NT2/D1 (cell line): ENCODE measurements at regions not wholly inside any gene's neighbourhood (a gene's known extent, or its start where the extent isn't known, plus 50 kb on each side); places are given as distances from the start of the nearest gene placed in this dataset.
"Not testable (repeated sequence)": the region's sequence is repeated elsewhere in the genome, so short reads cannot be mapped to it uniquely, and the experiment has no call there.

ENCODE experiments used
- DNase-seq: peaks from one replicate; pipeline ENCODE4 v3.0.0-alpha.2; 2011; ENCODE audit warnings: low read depth, low spot score
- H3K27me3 ChIP-seq: 2 replicates; pipeline ENCODE4 v1.6.0; 2011; ENCODE audit warnings: mild to moderate bottlenecking; ENCODE audit not compliant: insufficient read length, insufficient read depth
- H3K36me3 ChIP-seq: 2 replicates; pipeline ENCODE4 v1.6.1; 2011; ENCODE audit warnings: mild to moderate bottlenecking, low read length, mixed read lengths; ENCODE audit not compliant: insufficient read depth, insufficient read length
- H3K4me1 ChIP-seq: 2 replicates; pipeline ENCODE4 v1.5.1; 2011; ENCODE audit not compliant: insufficient read depth, insufficient read length
- H3K4me3 ChIP-seq: 2 replicates; pipeline ENCODE4 v1.5.1; 2011; ENCODE audit warnings: low read depth; ENCODE audit not compliant: insufficient read length
- H3K9ac ChIP-seq: 2 replicates; pipeline ENCODE4 v1.6.0; 2011; ENCODE audit warnings: low read depth; ENCODE audit not compliant: insufficient read length
- H3K9me3 ChIP-seq: 2 replicates; pipeline ENCODE4 v1.5.1; 2011; ENCODE audit warnings: mild to moderate bottlenecking, low read length; ENCODE audit not compliant: insufficient read depth
- SUZ12 ChIP-seq: IDR thresholded peaks from 2 replicates; pipeline ENCODE4 v1.6.1; 2011; ENCODE audit not compliant: insufficient read length, insufficient read depth; ENCODE audit errors: extremely low read depth
- YY1 ChIP-seq: IDR thresholded peaks from 2 replicates; pipeline ENCODE4 v1.6.1; 2011; ENCODE audit not compliant: insufficient read length, insufficient read depth
- ZNF274 ChIP-seq: IDR thresholded peaks from 2 replicates; pipeline ENCODE4 v1.6.1; 2011; ENCODE audit warnings: mild to moderate bottlenecking, low read depth, low read length

GRCh38 chr5:110304176-110304575 is 422.3 kb downstream of the TMEM232 start:
- Histone ChIP-seq H3K27me3 (no peaks in the 10 kb centered on the region), H3K4me1 (no peaks in the 10 kb centered on the region), H3K9me3 (no peaks in the 10 kb centered on the region), H3K4me3 (no peak overlapping the region), H3K36me3 (no peaks in the 10 kb centered on the region), H3K9ac (no peak overlapping the region)
- DNase-seq = no peak
- TF ChIP-seq YY1 = no peak
- TF ChIP-seq SUZ12 = no peak
- TF ChIP-seq ZNF274 = no peak

GRCh38 chr5:110306650-110307049 is 419.8 kb downstream of the TMEM232 start:
- Histone ChIP-seq H3K9ac (no peak overlapping the region), H3K4me1 (no peaks in the 10 kb centered on the region), H3K27me3 (no peaks in the 10 kb centered on the region), H3K36me3 (no peaks in the 10 kb centered on the region), H3K9me3 (no peaks in the 10 kb centered on the region), H3K4me3 (no peak overlapping the region)
- TF ChIP-seq YY1 = no peak
- no peak for TF ChIP-seq ZNF274
- TF ChIP-seq SUZ12 = no peak
- no peak for DNase-seq

- no peak for TF ChIP-seq YY1
- no peak for TF ChIP-seq SUZ12
- TF ChIP-seq ZNF274 = no peak
These were observed 417.2 kb downstream of the TMEM232 start for GRCh38 chr5:110309222-110309621.

DNA sequence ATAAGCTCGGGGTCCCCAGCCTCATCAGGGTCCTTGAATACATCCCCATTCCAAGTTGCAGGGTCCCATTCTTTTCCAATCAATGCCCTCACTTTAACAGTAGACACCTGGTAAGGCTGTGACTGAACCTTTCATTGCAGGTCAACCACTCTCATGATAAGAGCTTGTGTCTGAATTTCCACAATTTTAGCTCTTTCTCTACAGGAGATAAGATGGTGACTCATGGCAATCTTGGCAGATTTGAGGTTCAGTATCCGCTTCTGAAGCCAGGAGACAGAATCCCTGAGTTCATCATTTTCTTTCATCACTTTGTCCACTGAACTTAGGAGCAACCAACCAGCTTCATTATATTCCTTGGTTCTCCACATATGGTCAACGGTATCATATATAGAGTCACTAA is 409.9 kb downstream of the TMEM232 start:
- H3K36me3 ChIP-seq, H3K9me3 ChIP-seq, DNase-seq, H3K27me3 ChIP-seq, H3K9ac ChIP-seq, H3K4me1 ChIP-seq, H3K4me3 ChIP-seq: not testable (repeated sequence)

More at GRCh38 chr5:110309222-110309621, 417.2 kb downstream of the TMEM232 start:
- Histone ChIP-seq H3K27me3 (no peaks in the 10 kb centered on the region), H3K4me3 (no peak overlapping the region), H3K9ac (no peak overlapping the region), H3K36me3 (no peaks in the 10 kb centered on the region), H3K9me3 (no peaks in the 10 kb centered on the region), H3K4me1 (no peaks in the 10 kb centered on the region)
- DNase-seq = no peak

DNA sequence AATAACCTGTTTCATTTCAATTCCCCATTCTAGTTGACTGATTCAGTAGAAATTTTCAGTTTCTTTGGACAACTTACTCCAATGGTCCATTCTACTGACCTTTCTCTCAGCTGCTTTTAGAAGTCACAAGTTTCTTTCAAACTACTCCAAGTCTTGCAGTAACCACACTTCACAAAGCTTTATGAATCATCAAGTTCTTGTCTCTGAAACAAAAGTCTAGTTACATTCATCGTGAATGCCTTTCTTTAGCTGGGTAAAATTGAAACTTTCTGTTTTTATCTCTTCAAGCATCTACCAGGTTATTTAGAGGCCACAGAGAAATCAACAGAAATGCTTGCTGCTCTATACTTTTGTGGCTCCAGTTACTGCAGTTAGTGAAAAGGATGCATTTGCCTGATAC is 405.4 kb downstream of the TMEM232 start:
- TF ChIP-seq SUZ12 (no peak), YY1 (no peak), ZNF274 (no peak)
- H3K36me3 ChIP-seq = no peaks in the 10 kb centered on the region
- no peak overlapping the region for H3K4me3 ChIP-seq
- no peak for DNase-seq
- no peak overlapping the region for H3K9ac ChIP-seq
- no peaks in the 10 kb centered on the region for H3K27me3 ChIP-seq
- no peaks in the 10 kb centered on the region for H3K9me3 ChIP-seq
- H3K4me1 ChIP-seq = no peaks in the 10 kb centered on the region

DNA sequence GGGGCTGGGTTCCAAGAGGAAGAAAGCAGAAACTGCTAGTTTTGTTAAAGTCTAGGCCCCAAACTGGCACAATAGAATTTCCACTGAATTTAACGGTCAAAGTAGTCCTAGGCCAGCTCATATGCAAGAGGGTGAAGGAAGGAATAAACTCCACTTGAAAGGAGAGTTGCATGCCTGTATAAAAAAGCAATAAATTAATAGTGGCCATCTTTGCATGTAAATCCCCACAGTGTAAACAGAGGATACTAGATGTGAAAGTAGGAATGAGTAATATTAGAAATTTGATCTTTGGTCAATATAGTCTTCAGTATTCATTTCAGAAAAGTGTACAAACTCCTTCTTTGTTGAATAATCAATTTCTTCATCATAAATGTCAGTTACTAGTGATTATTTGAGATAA is 403.1 kb downstream of the TMEM232 start:
- Histone ChIP-seq H3K27me3 (no peaks in the 10 kb centered on the region), H3K36me3 (no peaks in the 10 kb centered on the region), H3K9me3 (no peaks in the 10 kb centered on the region), H3K4me3 (no peak overlapping the region), H3K9ac (no peak overlapping the region), H3K4me1 (no peaks in the 10 kb centered on the region)
- no peak for TF ChIP-seq YY1
- TF ChIP-seq SUZ12 = no peak
- TF ChIP-seq ZNF274 = no peak
- no peak for DNase-seq

- Histone ChIP-seq H3K9ac (no peak overlapping the region), H3K36me3 (no peaks in the 10 kb centered on the region), H3K9me3 (no peaks in the 10 kb centered on the region), H3K4me1 (no peaks in the 10 kb centered on the region), H3K27me3 (no peaks in the 10 kb centered on the region), H3K4me3 (no peak overlapping the region)
- DNase-seq = no peak
- no peak for TF ChIP-seq YY1
- no peak for TF ChIP-seq SUZ12
- no peak for TF ChIP-seq ZNF274
These were observed 402.6 kb downstream of the TMEM232 start for GRCh38 chr5:110323832-110324231.

DNA sequence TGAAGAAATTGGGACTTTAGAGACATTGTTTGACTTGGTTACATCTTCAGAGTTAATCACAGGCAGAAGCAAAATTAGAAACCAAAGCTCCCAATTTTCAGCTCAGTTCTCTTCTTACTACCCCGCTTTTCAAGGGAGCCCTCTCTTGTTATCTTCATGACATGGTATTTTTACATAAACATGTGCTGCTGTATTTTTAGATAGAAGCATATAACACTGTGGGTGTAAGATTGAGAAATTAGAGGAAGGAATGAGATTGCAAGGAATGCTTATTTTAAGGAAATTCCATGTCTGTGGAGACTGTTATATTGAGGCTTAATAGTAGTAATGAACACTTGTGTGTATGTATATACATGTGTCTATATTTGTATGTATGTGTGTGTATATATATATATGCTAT is 401.6 kb downstream of the TMEM232 start:
- DNase-seq = no peak
- Histone ChIP-seq H3K4me3 (no peak overlapping the region), H3K4me1 (no peaks in the 10 kb centered on the region), H3K36me3 (no peaks in the 10 kb centered on the region), H3K27me3 (no peaks in the 10 kb centered on the region), H3K9ac (no peak overlapping the region), H3K9me3 (no peaks in the 10 kb centered on the region)
- no peak for TF ChIP-seq YY1
- no peak for TF ChIP-seq SUZ12
- TF ChIP-seq ZNF274 = no peak
